Pulmonary artery endothelial cell (primary cell): ENCODE measurements at regions not wholly inside any gene's neighbourhood (a gene's known extent, or its start where the extent isn't known, plus 50 kb on each side); places are given as distances from the start of the nearest gene placed in this dataset.
"Not testable (repeated sequence)": the region's sequence is repeated elsewhere in the genome, so short reads cannot be mapped to it uniquely, and the experiment has no call there.

Experiments
- DNase-seq: peaks from one replicate; pipeline ENCODE4 v3.0.0-alpha.2; 2011; ENCODE audit warnings: low read depth, low spot score

- not testable (repeated sequence) for DNase-seq
Measured at GRCh38 chr2:87634971-87635650, 112.8 kb upstream of the PLGLB2 start.

- not testable (repeated sequence) for DNase-seq
Measured at GRCh38 chr2:87636246-87636645, 111.6 kb upstream of the PLGLB2 start.

GRCh38 chr2:87636735-87637134 lies 111.2 kb upstream of the PLGLB2 start:
- DNase-seq: not testable (repeated sequence)

GRCh38 chr2:87637249-87637990 lies 110.5 kb upstream of the PLGLB2 start:
- DNase-seq: not testable (repeated sequence)

GRCh38 chr2:87638114-87638807 lies 109.6 kb upstream of the PLGLB2 start:
- not testable (repeated sequence) for DNase-seq

GRCh38 chr2:87638872-87639271 lies 109.0 kb upstream of the PLGLB2 start:
- not testable (repeated sequence) for DNase-seq

GRCh38 chr2:87639801-87640440 lies 108.0 kb upstream of the PLGLB2 start:
- not testable (repeated sequence) for DNase-seq

- not testable (repeated sequence) for DNase-seq
Measured at GRCh38 chr2:87640961-87641563, 106.8 kb upstream of the PLGLB2 start.

GRCh38 chr2:87643165-87643564 lies 104.7 kb upstream of the PLGLB2 start:
- not testable (repeated sequence) for DNase-seq

GRCh38 chr2:87647737-87648498 lies 100.0 kb upstream of the PLGLB2 start:
- not testable (repeated sequence) for DNase-seq

- not testable (repeated sequence) for DNase-seq
Measured at GRCh38 chr2:87648815-87649214, 99.1 kb upstream of the PLGLB2 start.

- not testable (repeated sequence) for DNase-seq
Measured at GRCh38 chr2:87649871-87650270, 98.0 kb upstream of the PLGLB2 start.

GRCh38 chr2:87650837-87651236 lies 97.0 kb upstream of the PLGLB2 start:
- not testable (repeated sequence) for DNase-seq

GRCh38 chr2:87651589-87651988 lies 96.3 kb upstream of the PLGLB2 start:
- not testable (repeated sequence) for DNase-seq

- DNase-seq: not testable (repeated sequence)
Measured at GRCh38 chr2:87653373-87653772, 94.5 kb upstream of the PLGLB2 start.

- DNase-seq: not testable (repeated sequence)
Measured at GRCh38 chr2:87654136-87654814, 93.6 kb upstream of the PLGLB2 start.

- DNase-seq: not testable (repeated sequence)
Measured at GRCh38 chr2:87657915-87658314, 90.0 kb upstream of the PLGLB2 start.

GRCh38 chr2:87658357-87658756 lies 89.5 kb upstream of the PLGLB2 start:
- not testable (repeated sequence) for DNase-seq

GRCh38 chr2:87658976-87659375 lies 88.9 kb upstream of the PLGLB2 start:
- DNase-seq: not testable (repeated sequence)

- not testable (repeated sequence) for DNase-seq
Measured at GRCh38 chr2:87660164-87660563, 87.7 kb upstream of the PLGLB2 start.
